HG03097 (cell line): ENCODE measurements at regions not wholly inside any gene's neighbourhood (a gene's known extent, or its start where the extent isn't known, plus 50 kb on each side); places are given as distances from the start of the nearest gene placed in this dataset.

Source experiments
- ATAC-seq: cut with Tn5 transposase; IDR thresholded peaks from one replicate; pipeline ENCODE4 v1.9.1; 2021; ENCODE audit not compliant: unreplicated experiment, low FRiP score

DNA sequence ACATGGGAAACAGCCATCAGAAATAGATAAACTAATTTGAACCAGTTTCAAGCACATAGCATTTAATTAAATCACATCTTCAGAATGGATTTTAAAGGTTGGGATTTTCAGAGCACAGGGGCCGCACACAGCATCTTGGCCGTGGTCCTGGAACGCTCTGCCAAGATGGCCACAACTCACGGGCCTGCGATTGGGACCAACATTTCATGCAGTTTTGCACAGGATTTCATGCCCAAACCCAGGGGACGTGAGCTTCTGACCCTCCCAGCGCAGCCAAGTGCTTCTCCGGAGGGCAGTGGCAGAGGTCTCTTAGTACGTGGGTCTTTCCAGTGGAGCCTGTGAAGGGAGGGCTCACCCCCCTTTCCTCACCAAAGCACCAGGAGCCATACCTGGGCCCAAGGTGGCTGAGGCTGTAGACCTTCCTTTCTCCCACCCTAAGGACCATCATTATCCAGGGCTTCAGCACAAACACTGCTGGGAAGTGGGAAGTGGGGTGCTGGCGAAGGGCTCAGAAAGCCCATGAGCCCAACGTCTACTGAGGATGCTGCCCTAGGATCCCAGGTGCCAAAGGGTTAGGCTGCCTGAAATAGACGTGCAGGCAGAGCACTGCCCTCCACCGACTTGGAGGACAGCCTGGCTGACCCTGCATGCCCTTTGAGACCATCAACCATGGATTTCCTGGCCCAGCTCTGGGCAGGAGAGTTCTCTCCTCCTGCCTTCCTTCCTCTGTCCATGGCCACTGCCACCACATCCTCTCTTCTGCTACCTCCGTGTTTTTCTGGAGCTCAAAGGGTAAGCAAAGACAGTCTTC, 611.2 kb upstream of the MGMT start:
- no peak for ATAC-seq

DNA sequence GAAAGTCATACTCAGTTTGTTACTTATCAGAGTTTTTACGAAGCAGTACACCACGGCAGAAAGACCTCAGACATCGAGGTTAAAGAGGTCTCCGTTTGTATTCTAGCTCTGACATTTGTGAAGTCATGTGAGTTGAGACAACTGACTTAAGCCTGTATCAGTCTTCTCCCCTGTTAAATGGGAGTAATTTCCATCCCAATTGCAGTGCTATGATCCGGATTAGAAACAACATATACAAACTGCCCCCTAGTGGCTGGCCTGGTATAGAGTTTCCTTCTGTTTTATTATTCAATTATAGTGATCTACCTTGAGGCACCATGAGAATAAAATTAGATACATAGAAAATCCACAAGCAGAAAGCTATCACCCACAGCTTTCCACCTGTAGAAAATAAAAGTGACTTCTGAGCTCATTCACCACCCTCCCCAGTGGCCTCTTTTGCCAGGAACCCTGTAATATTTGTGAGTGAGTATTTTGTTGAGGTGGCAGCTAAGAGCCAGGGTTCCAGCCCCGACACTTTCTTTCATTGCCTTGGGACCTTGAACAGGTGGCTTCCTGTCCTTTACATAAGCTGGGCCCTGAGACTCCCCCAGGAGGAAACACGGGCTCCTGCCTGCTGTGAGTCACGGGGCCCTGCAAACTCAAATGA, 607.2 kb upstream of the MGMT start:
- no peak for ATAC-seq

DNA sequence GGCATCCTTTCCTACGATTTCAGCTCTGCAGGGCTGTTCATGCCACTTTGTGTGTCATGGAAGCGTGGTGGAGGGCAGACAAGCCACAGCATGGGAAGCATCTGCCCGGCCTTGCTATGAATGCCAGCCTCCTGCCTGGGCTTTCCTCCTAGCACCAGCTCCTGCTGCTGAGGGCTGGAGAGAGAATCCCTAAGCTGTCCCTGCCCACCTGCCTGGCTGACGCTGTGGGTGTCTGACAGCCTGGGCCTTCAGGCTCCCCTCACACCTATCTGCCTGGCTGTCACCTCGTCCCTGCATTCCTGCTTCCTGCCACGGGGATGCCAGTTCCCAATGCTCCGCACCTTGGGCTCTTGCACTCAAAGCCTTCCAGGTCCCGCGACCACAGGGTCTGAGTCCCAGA, 606.5 kb upstream of the MGMT start:
- no peak for ATAC-seq

DNA sequence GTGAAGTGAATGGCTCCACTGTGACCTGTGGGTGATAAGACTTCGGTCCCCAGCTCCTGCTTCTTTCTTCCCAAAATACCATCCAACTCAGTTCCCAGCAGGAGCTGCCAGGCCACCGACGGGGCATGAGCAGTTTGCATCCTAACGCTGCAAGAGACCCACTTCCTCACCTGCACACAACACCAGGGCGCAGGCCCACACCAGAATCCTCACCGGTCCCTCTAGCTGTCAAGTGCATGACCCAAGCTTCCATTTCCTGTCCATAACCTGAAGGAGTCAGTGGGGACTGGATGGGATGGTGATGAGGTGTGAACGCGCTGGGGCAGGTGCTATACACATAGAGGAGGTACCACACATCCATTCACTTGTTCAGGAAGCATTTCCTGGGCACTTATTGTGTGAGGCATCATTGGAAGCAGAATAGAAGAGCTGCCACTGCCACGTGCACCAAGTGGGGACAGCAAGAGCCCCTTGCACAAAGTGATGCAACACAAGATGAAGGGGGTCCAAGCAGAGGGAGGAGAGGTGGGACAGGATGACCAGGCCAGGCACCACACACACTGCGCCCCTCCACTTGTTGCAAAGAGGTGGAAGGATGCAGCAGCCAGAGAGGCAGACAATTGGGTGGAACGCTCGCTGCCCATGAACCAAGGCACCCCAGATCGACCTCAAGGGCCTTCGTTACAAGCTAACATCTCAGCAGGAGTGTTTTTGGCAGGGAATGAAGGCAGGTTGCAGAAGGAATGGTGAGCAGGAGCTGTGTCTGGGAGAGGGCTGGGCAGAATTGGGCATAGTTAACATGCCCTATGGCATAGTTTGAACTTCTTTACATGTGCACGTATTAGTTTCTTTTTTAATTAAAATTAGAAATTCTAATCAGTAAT, 605.8 kb upstream of the MGMT start:
- no peak for ATAC-seq

DNA sequence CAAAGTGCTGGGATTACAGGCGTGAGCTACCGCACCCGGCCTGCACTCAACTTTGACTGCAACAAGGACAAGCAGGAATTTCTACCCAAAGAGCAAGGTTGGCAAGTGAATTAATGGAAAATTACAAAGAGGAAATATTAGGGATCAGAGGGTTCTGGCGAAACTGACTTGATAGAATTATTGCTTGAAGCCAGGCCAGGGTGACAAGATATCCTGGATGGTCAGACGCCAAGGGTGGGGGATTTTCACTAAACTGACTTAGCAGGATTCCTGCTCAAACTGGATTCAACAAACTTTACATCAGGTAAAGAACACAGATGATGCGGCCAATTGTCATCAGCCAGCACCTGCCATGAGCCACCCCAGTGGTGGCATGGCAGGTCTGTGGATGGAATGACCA, 603.6 kb upstream of the MGMT start:
- ATAC-seq = no peak

DNA sequence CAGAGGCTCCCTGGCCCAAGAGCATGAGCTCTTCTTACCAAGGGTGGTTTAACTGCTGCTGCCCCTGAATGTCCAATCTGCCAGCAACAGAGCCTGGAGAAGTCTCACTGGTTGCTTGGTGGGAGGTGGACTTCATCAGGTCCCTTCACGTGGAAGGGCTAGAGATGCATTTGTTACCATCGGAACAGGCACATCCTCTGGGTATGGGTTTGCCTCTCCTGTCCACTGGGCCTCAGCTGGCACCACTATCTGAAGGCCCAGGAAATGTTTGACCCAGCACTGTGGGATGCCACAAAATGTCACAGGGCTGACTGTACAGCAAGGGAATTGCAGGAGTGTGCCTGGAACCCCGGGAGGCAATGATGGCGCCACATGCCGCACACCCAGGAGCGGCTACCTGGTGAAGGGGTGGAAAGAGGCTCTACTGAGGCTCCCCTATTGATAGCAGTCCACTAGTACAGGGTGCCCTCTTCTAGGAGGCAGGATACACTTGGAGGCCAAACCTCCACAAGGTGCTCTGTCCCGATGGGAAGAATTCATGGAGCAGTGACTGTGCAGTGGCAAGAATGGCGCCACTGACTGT, 603.1 kb upstream of the MGMT start:
- no peak for ATAC-seq

DNA sequence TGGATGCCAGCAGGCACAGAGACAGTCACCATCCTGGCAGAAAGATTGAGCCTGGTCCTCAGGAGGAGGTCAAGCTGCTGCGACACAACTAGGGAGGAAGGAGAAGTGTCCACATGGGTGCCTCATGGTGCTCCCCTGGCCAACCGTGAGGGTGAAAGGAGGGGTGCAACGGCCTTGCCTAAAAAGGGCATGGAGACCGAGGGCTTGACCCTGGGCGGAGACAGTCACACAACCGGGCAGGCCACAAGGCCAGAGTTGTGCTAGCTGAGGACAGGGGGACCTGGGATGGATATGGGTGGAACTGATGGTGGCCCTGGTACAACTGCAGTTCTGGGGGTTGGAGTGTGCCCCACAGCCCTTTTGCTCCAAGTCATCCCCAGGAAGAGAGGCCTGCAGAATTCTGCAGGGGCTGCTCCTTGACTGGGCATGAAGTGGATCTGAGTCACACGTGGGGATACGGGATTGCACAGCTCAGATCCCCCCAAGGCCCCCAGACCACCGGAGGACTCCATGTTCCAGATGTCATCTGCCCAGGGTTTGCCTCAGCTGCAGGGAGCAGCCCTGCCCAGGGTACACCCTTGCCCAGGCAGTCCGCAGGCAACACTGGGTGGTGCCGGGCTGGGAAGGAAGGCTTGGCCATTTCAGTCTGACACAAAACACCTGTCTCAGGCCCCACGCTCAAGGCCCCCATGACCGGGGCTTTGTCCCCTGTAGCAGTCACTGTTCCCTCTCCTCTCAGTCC, 602.3 kb upstream of the MGMT start:
- ATAC-seq = no peak

DNA sequence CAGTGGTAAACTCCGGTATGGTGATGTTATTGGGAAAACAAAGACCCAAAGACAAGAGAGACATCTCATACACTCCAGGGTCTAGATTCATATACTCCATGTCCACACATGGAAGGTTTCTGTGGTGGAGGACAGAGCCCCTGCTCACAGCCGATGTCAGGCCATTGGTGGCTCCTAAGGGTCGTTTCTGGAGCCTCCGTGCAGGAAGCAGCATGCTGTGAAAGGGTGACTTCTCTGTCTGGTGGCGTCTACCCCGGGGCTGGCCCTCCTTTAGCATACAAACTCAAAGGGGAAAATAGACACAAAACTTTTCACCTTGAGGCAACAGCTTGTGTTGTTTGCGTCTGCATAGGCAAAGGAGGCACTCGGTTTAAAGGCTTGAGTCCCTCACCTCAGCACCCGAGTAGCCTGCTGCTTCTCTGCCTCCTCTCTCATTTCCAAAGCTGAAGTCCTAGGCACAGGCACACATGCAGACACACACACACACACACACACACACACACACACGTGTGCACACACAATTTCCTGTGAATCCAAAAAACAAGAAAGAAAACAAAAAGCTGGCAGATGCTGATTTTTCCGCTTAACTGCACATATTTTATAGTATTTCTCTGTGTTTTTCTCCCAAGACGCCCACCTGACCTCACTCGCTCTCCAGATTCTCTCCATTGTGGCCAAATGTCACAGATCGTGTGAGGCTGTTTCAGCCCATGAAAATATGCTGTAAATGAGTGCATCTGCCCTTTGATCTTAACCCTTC, 601.4 kb upstream of the MGMT start:
- no peak for ATAC-seq

DNA sequence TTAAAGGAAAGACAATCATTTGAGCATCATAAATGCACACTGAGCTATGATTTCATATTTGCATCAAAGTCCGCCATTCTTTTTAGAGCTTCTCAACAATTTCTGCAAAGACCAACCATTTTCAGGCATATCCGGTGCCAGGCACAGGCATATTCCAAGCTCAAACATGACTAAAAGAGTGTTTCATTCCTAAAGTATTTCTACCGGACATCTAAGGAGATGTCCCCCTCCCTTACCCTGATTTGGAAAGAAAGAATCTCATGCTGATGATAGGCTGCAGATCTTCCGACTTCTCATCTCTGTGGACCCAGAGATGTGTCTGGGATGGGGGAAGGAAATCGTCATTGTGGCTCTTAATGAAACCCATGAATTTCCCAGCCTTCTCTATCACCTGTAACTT, 600.5 kb upstream of the MGMT start:
- ATAC-seq = no peak

DNA sequence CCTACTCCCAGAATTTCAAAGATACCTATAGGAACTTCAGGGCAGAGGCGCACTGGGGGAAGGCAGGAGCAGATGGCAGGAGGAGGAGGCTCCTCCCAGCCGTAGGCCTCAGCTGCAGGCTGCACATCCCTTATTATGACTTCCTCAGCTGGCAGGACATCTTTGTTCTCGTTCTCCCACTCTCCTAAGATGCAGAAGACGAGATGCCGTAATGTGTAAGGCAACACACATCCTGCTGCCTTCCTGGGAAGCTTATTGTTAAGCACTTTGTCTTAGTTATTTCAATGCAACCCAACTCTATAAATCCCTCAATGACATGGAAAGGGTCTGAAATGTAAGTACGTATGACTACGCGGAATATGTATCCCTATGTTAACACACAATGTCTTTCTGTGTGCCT, 599.8 kb upstream of the MGMT start:
- no peak for ATAC-seq

DNA sequence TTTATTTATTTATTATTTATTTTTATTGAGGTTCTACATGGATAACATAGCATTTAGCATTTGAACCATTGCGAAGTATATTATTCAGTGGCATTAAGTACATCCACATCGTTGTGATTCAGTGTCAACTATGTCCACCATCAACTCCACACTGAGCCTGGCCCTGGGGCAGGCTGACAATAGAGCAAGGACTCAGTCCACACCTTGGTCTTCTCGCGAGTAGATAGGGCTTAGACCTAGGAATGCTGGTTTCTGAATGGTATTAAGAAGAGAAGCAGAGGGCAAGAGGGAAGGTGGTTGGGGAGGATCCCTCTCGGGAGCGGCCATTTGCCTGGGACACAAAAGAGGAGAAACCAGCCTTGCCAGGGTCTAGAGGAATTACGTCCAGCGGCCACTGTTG, 599.2 kb upstream of the MGMT start:
- ATAC-seq = no peak

DNA sequence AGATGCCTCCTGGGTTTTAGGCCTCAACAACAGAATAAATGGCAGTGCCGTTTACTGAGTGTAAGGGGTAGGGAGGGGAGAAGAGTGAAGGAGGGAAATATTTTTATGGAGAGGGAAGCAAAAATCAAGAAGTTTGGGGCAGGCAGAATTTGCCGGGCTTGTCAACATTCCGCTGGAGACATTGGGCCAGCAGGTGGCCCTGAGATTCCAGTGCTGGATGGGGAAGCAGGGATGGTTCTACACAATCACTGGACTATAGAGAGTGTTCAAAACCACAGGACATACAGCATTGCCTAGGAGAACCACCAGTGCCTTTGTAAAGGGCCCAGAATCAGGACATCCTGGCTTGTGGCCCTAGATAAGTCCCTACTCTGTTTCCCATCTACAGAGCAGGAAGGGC, 598.6 kb upstream of the MGMT start:
- no peak for ATAC-seq

DNA sequence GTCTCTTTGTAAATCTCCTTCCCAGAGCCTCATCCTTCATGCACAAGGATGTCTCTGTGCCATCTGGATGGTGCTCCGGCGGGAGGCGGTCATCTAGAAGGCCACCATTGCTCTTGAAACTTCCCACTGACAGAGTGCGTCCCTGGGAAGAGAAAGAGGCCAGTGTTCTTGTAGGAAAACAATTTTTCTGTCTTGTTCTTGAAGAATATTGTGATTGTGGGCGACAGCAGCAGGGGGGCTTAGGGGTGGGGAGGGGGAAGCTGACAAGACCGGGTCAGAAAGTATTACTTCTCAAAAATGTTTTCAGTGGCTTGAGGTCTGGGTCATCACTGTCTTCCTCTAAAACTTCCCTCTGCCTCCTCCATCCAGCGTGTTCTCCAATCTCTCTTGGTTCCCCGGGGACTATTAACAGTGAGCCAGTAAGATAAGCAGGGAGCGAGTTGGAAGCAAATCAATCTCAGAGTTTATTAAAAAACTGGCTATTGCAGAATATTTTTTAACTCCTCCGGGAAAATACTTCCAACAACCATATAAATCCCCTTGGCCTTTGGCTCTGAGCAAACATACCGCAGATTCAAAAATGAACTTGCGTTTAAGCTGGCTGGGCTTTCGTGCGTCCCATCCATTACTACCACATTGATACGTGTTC, 597.8 kb upstream of the MGMT start:
- no peak for ATAC-seq

DNA sequence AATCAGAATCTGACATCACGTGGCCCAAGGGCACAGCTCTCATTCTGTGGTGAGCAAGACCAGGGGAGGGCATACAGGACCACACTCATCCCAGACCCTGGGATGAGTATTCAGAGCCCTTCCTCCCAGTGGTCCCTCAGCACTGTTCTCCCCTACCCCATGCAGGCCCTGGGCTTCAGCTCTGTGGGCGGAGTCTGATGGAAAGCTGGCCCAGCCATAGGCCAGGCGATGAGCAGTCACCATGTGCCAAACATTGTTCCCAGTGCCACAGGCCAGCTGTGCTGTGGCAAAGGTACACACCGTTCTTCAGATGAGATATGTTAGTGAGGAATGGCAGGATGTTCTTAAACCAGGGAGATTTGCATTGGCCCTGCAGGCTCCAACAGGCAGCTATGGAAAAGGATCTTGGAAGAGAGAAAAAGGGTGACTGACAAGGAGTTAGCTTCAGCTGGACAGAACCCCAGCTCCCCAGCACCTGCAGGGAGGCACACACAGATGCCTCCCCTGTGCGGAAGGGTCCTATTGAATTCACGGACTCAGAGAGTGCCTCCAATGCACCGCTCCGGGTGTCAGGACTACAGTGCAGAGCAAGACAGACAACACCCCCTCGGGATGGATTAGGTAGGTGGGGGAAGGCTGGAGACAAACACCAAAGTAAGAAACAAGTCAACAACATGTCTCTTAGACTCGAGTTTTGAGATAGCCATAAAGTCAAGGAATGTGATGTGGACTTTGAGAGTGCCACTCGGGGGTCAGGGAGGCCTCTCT, 596.0 kb upstream of the MGMT start:
- no peak for ATAC-seq

DNA sequence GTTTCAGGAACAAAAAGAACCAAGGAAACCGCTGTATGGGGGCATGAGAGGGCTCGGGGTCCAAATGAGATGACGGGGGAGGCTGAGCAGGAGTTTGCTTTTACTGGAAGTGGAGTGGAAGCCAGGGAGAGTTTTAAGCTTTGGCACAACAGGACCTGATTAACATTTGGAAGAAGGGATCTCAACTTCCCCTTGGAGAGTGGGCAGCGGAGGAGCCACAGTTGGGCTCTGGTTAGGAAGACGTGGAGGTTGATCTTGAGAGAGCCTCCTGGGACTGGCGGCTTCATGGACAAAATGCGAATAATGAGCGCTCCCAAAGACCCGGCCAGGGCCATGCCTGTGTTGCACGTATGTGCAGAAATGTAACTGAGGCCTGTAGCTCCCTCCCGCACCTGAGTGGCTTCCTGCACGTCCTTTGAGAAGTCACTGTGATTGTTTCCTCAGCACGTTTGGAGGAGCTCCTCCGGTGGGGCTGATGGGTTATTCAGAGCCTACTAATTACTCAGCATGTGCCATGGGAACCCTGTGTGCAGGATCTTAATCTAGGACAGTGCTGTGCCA, 595.3 kb upstream of the MGMT start:
- ATAC-seq = no peak

DNA sequence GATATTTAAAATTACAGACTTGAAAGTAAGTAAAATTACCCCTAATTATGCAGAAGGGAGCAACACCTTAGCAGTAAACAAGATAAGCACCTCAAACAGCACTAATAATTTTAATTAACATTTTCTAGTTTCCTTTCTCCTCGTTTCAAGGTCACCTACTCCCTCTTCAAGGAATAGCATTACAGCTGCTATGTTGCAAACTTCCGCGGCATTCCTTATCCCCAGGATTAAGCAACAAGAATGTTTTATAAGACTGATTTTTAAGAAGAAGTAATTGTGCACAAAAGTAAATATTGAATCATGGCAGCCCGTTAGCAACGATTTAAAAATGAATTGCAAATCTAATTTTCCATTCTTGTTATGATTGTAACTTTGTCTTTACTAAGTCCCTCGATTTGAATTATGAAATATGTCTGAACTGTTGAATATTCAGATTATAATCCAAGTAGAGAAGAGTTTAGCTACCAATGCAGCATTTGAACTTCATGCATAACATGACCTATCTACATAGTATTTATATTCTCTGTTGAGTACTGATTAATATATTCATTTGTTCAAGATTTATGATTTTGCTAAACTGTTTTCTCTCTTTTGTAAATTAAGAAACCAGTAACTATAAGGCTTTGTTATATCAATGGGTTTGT, 593.5 kb upstream of the MGMT start:
- ATAC-seq = no peak

DNA sequence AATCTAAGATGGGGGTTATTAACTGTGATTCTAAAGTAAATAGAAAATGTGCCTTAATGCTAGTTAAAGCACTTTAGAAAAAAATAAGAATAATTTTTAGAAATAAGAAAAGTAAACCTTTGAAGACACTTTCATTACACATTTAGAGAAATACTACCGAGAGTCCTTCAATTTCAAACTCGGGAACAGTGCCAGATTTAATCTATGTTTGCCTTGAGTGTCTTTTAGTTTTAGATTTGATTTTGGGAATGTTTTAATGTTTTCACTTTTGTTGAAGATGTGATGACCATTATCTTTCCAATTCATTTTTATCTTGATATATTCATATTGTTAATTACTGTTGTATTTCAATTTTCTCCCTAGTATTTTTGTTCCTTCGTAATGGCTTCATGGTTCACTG, 592.7 kb upstream of the MGMT start:
- no peak for ATAC-seq
